Psoas muscle (tissue), 7 donors: ENCODE measurements at regions not wholly inside any gene's neighbourhood (a gene's known extent, or its start where the extent isn't known, plus 50 kb on each side); places are given as distances from the start of the nearest gene placed in this dataset.
A peak's percentile ranks its signal among the peaks of the same experiment; 100 is the strongest.

Source experiments
- ATAC-seq, 4 donors: fragments of 200-7000 bp; cut with Tn5 transposase; one replicate each; pipeline ENCODE4 v1.9.1; 2020; ENCODE audit warnings: moderate library complexity in 3 of 4, mild to moderate bottlenecking in 2 of 4
- DNase-seq, 2 donors: peaks; one replicate each; pipeline ENCODE4 v3.0.0-alpha.2; 2020
- H3K27ac ChIP-seq: fragments of 200-600 bp; one replicate; pipeline ENCODE4 v1.8.0; 2022
- H3K27me3 ChIP-seq, 3 donors: fragments of 200-600 bp in 1 of 3; one replicate each; pipeline versions ENCODE4 v1.6.1 to v1.8.0; 2013 to 2022; ENCODE audit warnings: low read length in 2 of 3, mild to moderate bottlenecking in 2 of 3, moderate library complexity in 1 of 3; ENCODE audit not compliant: insufficient read depth in 3 of 3
- H3K36me3 ChIP-seq, 2 donors: fragments of 200-600 bp in 1 of 2; one replicate each; pipeline versions ENCODE4 v1.6.1 to v1.8.0; 2013 to 2022; ENCODE audit warnings: low read depth in 1 of 2, mild to moderate bottlenecking in 1 of 2, moderate library complexity in 1 of 2; ENCODE audit not compliant: insufficient read depth in 1 of 2
- H3K4me1 ChIP-seq: fragments of 200-600 bp; one replicate; pipeline ENCODE4 v1.8.0; 2022
- H3K4me3 ChIP-seq: fragments of 200-600 bp; one replicate; pipeline ENCODE4 v1.8.0; 2022; ENCODE audit warnings: mild to moderate bottlenecking
- H3K9me3 ChIP-seq: fragments of 200-600 bp; one replicate; pipeline ENCODE4 v1.8.0; 2022
- WGBS, 3 donors: extraction: QIAGEN DNeasy Blood & Tissue Kit; methylation state at CpG; one replicate each; pipeline versions ENCODE4 v1.1.6 to v1.1.7; 2013; 5-methylcytosine and 5-hydroxymethylcytosine counted together
- intact Hi-C, 2 donors: fragments of 100-400 bp; cut with DNase I; formaldehyde crosslinking; loops; one replicate each; pipeline versions ENCODE4 v1.11.0 to v1.14.2; 2022
- TF ChIP-seq, protein P1 (sequence below): fragments of 200-600 bp; IDR thresholded peaks from one replicate; pipeline ENCODE4 v1.8.0; 2022; ENCODE audit warnings: antibody characterized with exemption
- donor health status: healthy with polysubstance abuse.
- donor health status: DM: no; HTN: no; CAD: no; lungs with moderate emphysema.
- donor health status: Bipolar disorder and iron deficiency.
- donor health status: healthy.
- donor health status: DM: yes; HTN: yes; CAD: no.
- donor health status: DM: no; HTN: no; CAD: no.
- donor health status: DM: yes; HTN: yes; CAD: no.

- Histone ChIP-seq H3K27ac (no peak overlapping the region), H3K4me1 (no peaks in the 10 kb centered on the region), H3K27me3 (no peaks in the 10 kb centered on the region), H3K9me3 (no peaks in the 10 kb centered on the region), H3K36me3 (no peaks in the 10 kb centered on the region), H3K4me3 (no peak overlapping the region)
- DNase-seq, result no peak
- no peak for ATAC-seq
- TF ChIP-seq, protein P1, sequence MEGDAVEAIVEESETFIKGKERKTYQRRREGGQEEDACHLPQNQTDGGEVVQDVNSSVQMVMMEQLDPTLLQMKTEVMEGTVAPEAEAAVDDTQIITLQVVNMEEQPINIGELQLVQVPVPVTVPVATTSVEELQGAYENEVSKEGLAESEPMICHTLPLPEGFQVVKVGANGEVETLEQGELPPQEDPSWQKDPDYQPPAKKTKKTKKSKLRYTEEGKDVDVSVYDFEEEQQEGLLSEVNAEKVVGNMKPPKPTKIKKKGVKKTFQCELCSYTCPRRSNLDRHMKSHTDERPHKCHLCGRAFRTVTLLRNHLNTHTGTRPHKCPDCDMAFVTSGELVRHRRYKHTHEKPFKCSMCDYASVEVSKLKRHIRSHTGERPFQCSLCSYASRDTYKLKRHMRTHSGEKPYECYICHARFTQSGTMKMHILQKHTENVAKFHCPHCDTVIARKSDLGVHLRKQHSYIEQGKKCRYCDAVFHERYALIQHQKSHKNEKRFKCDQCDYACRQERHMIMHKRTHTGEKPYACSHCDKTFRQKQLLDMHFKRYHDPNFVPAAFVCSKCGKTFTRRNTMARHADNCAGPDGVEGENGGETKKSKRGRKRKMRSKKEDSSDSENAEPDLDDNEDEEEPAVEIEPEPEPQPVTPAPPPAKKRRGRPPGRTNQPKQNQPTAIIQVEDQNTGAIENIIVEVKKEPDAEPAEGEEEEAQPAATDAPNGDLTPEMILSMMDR, result no peak
- intact Hi-C loops, result no loop called here
- 93 to 98% (median 95%) methylated on average over 3 of the region's 3 CpGs for WGBS, 3 donors
These were observed 218.4 kb downstream of the ANAPC1 start for GRCh38 chr2:111665551-111666116.

- Histone ChIP-seq H3K4me1 (no peaks in the 10 kb centered on the region), H3K27ac (no peak overlapping the region), H3K9me3 (no peaks in the 10 kb centered on the region), H3K4me3 (no peak overlapping the region), H3K36me3 (no peaks in the 10 kb centered on the region), H3K27me3 (no peaks in the 10 kb centered on the region)
- intact Hi-C loops, result no loop called here
- DNase-seq (no peak), ATAC-seq (no peak)
- TF ChIP-seq, protein P1, result no peak
- WGBS, 3 donors, result 92 to 100% (median 98%) methylated on average over 2 of the region's 2 CpGs
These were observed 217.8 kb downstream of the ANAPC1 start for GRCh38 chr2:111666160-111666559.

GRCh38 chr2:111667001-111667400 lies 217.0 kb downstream of the ANAPC1 start:
- no peaks in the 10 kb centered on the region for H3K4me1 ChIP-seq
- no peaks in the 10 kb centered on the region for H3K27me3 ChIP-seq
- H3K9me3 ChIP-seq, result no peaks in the 10 kb centered on the region
- intact Hi-C loops, result no loop called here
- H3K4me3 ChIP-seq, result no peak overlapping the region
- ATAC-seq (no peak), DNase-seq (no peak)
- 76 to 81% (median 80%) methylated on average over 8 of the region's 8 CpGs for WGBS, 3 donors
- H3K36me3 ChIP-seq, result no peaks in the 10 kb centered on the region
- TF ChIP-seq, protein P1, result no peak
- no peak overlapping the region for H3K27ac ChIP-seq

GRCh38 chr2:111667542-111668273 lies 216.3 kb downstream of the ANAPC1 start:
- WGBS, 3 donors, result 68 to 81% (median 69%) methylated on average over 3 of the region's 3 CpGs
- intact Hi-C loops, result loop anchor here in 1 of 2 donors (2.0 kb wide), 1 partner anchor 551 kb away; no protein-coding TSS in a partner anchor
- Histone ChIP-seq H3K27me3 (no peaks in the 10 kb centered on the region), H3K4me3 (no peak overlapping the region), H3K9me3 (no peaks in the 10 kb centered on the region), H3K36me3 (no peaks in the 10 kb centered on the region), H3K4me1 (no peaks in the 10 kb centered on the region), H3K27ac (no peak overlapping the region)
- ATAC-seq, result peak; percentile 71 to 83 (median 79)
- TF ChIP-seq, protein P1, result peak; percentile 43
- DNase-seq, result no peak
